ENCODE measurements at regions not wholly inside any gene's neighbourhood (a gene's known extent, or its start where the extent isn't known, plus 50 kb on each side); places are given as distances from the start of the nearest gene placed in this dataset.

GRCh38 chr9:73923796-73924195 lies 573.3 kb upstream of the RORB start:
- TF ChIP-seq CTCF (IDR thresholded peaks at IDR 0.05) (no peak), POLR2A (IDR thresholded peaks at IDR 0.05) (no peak)
